WTC11 (cell line): ENCODE measurements at regions not wholly inside any gene's neighbourhood (a gene's known extent, or its start where the extent isn't known, plus 50 kb on each side); places are given as distances from the start of the nearest gene placed in this dataset.

Source experiments
- ATAC-seq: fragments of 200-7000 bp; cut with Tn5 transposase; 2 replicates; pipeline ENCODE4 v1.10.0; 2021; ENCODE audit warnings: mild to moderate bottlenecking, moderate library complexity
- CTCF ChIA-PET: fragments of 300-600 bp; sonication (Branson Sonifier 250); formaldehyde crosslinking; loops from one replicate; lab custom pipeline; 2021; ENCODE audit warnings: antibody characterized with exemption; lab: Charles Lee
- POLR2A ChIA-PET: fragments of 350-600 bp; sonication (Branson Sonifier 250); formaldehyde crosslinking; loops from one replicate; lab custom pipeline; 2021; ENCODE audit warnings: antibody characterized with exemption; lab: Charles Lee
- DNase-seq: peaks from one replicate; pipeline ENCODE4 v3.0.0; 2021; ENCODE audit warnings: low spot score
- H3K27ac Mint-ChIP-seq: 2 replicates; pipeline ENCODE4 v1.8.0; 2021; ENCODE audit warnings: mixed read lengths
- H3K27me3 Mint-ChIP-seq: 2 replicates; pipeline ENCODE4 v1.8.0; 2021; ENCODE audit warnings: low read depth, mild to moderate bottlenecking, moderate library complexity, mixed read lengths
- H3K36me3 Mint-ChIP-seq: 2 replicates; pipeline ENCODE4 v1.8.0; 2021; ENCODE audit warnings: mixed read lengths
- H3K4me1 Mint-ChIP-seq: 2 replicates; pipeline ENCODE4 v1.8.0; 2022; ENCODE audit warnings: mixed read lengths
- H3K4me3 Mint-ChIP-seq: 2 replicates; pipeline ENCODE4 v1.8.0; 2021; ENCODE audit warnings: mild to moderate bottlenecking, moderate library complexity, mixed read lengths
- H3K9me3 Mint-ChIP-seq: 2 replicates; pipeline ENCODE4 v1.8.0; 2021; ENCODE audit warnings: mixed read lengths
- CBFB ChIP-seq: sonication (generic); formaldehyde crosslinking; IDR thresholded peaks from 2 replicates; pipeline ENCODE4 v1.8.1; 2022; ENCODE audit warnings: mild to moderate bottlenecking, low read depth, missing genetic modification reagents
- FOXK1 ChIP-seq: sonication (generic); formaldehyde crosslinking; IDR thresholded peaks from 2 replicates; pipeline ENCODE4 v1.8.0; 2022; ENCODE audit warnings: mild to moderate bottlenecking, moderate library complexity, missing genetic modification reagents
- KAT7 ChIP-seq: sonication (generic); formaldehyde crosslinking; IDR thresholded peaks from 2 replicates; pipeline ENCODE4 v1.8.1; 2023; ENCODE audit warnings: missing genetic modification reagents, mild to moderate bottlenecking, borderline replicate concordance
- MXD4 ChIP-seq: fragments of 250-450 bp; sonication (Bioruptor Pico); IDR thresholded peaks from 2 replicates; pipeline ENCODE4 v1.8.0; 2021; ENCODE audit warnings: mild to moderate bottlenecking, moderate library complexity, borderline replicate concordance
- MYBL2 ChIP-seq: sonication (generic); formaldehyde crosslinking; IDR thresholded peaks from 2 replicates; pipeline ENCODE4 v1.8.1; 2023; ENCODE audit warnings: mild to moderate bottlenecking, moderate library complexity, missing genetic modification reagents
- NFYB ChIP-seq: sonication (generic); formaldehyde crosslinking; conservative IDR thresholded peaks from 2 replicates; pipeline ENCODE4 v1.8.0; 2022; ENCODE audit warnings: low read depth, missing genetic modification reagents
- NR3C1 ChIP-seq: sonication (generic); formaldehyde crosslinking; conservative IDR thresholded peaks from 2 replicates; pipeline ENCODE4 v1.8.1; 2023; ENCODE audit warnings: low read depth, mild to moderate bottlenecking, missing genetic modification reagents
- OVOL2 ChIP-seq: fragments of 250-450 bp; sonication (Bioruptor Pico); IDR thresholded peaks from 2 replicates; pipeline ENCODE4 v1.9.0; 2021; ENCODE audit warnings: mild to moderate bottlenecking, borderline replicate concordance
- PREB ChIP-seq: sonication (generic); formaldehyde crosslinking; IDR thresholded peaks from 2 replicates; pipeline ENCODE4 v1.8.1; 2022; ENCODE audit warnings: mild to moderate bottlenecking, missing genetic modification reagents, moderate library complexity, borderline replicate concordance
- PRRX2 ChIP-seq: fragments of 250-450 bp; sonication (Bioruptor Pico); IDR thresholded peaks from 2 replicates; pipeline ENCODE4 v1.8.0; 2021; ENCODE audit warnings: mild to moderate bottlenecking
- RELA ChIP-seq: sonication (generic); formaldehyde crosslinking; IDR thresholded peaks from 2 replicates; pipeline ENCODE4 v1.8.1; 2022; ENCODE audit warnings: missing genetic modification reagents, mild to moderate bottlenecking, borderline replicate concordance
- SMAD3 ChIP-seq: sonication (generic); formaldehyde crosslinking; IDR thresholded peaks from 2 replicates; pipeline ENCODE4 v1.8.0; 2022; ENCODE audit warnings: missing genetic modification reagents, mild to moderate bottlenecking, borderline replicate concordance
- SOX15 ChIP-seq: fragments of 250-450 bp; sonication (Bioruptor Pico); IDR thresholded peaks from 2 replicates; pipeline ENCODE4 v1.9.0; 2021; ENCODE audit warnings: mild to moderate bottlenecking
- TCF7 ChIP-seq: sonication (generic); formaldehyde crosslinking; IDR thresholded peaks from 2 replicates; pipeline ENCODE4 v1.8.0; 2022; ENCODE audit warnings: mild to moderate bottlenecking, low read depth, missing genetic modification reagents, moderate library complexity
- TP53 ChIP-seq: sonication (generic); formaldehyde crosslinking; IDR thresholded peaks from 2 replicates; pipeline ENCODE4 v1.8.1; 2023; ENCODE audit warnings: mild to moderate bottlenecking, missing genetic modification reagents
- ZBTB21 ChIP-seq: sonication (generic); formaldehyde crosslinking; IDR thresholded peaks from 2 replicates; pipeline ENCODE4 v1.8.1; 2023; ENCODE audit warnings: mild to moderate bottlenecking, missing genetic modification reagents, borderline replicate concordance
- ZNF121 ChIP-seq: sonication (generic); formaldehyde crosslinking; IDR thresholded peaks from 2 replicates; pipeline ENCODE4 v1.8.0; 2023; ENCODE audit warnings: missing genetic modification reagents
- ZNF138 ChIP-seq: sonication (generic); formaldehyde crosslinking; conservative IDR thresholded peaks from 2 replicates; pipeline ENCODE4 v1.8.1; 2022; ENCODE audit warnings: mild to moderate bottlenecking, moderate library complexity, missing genetic modification reagents
- ZNF219 ChIP-seq: sonication (generic); formaldehyde crosslinking; IDR thresholded peaks from 2 replicates; pipeline ENCODE4 v1.8.0; 2023; ENCODE audit warnings: missing genetic modification reagents, mild to moderate bottlenecking, borderline replicate concordance
- ZNF263 ChIP-seq: sonication (generic); formaldehyde crosslinking; IDR thresholded peaks from 2 replicates; pipeline ENCODE4 v1.8.1; 2022; ENCODE audit warnings: low read depth, mild to moderate bottlenecking, moderate library complexity, missing genetic modification reagents
- ZNF317 ChIP-seq: sonication (generic); formaldehyde crosslinking; IDR thresholded peaks from 2 replicates; pipeline ENCODE4 v1.8.1; 2023; ENCODE audit warnings: low read depth, mild to moderate bottlenecking, moderate library complexity, missing genetic modification reagents, borderline replicate concordance
- ZNF512 ChIP-seq: sonication (generic); formaldehyde crosslinking; IDR thresholded peaks from 2 replicates; pipeline ENCODE4 v1.8.1; 2022; ENCODE audit warnings: missing genetic modification reagents, borderline replicate concordance
- TF ChIP-seq, protein P1 (sequence below): sonication (generic); formaldehyde crosslinking; IDR thresholded peaks from 2 replicates; pipeline ENCODE4 v1.8.1; 2023; ENCODE audit warnings: mild to moderate bottlenecking, missing genetic modification reagents
- TF ChIP-seq, protein P2 (sequence below): fragments of 250-450 bp; sonication (Bioruptor Pico); IDR thresholded peaks from 2 replicates; pipeline ENCODE4 v2.1.2; 2022; ENCODE audit warnings: mild to moderate bottlenecking, moderate library complexity
- TF ChIP-seq, protein P3 (sequence below): fragments of 200-600 bp; IDR thresholded peaks from 2 replicates; pipeline ENCODE4 v1.8.0; 2022; ENCODE audit warnings: antibody characterized with exemption

GRCh38 chr17:16880121-16880842 is 91.6 kb downstream of the TNFRSF13B start:
- ChIA-PET POLR2A (no interaction called here), CTCF (no interaction called here)
- Mint-ChIP-seq H3K9me3 (peaks cover 7% of the 10 kb centered on the region; the same call in 1 of the 2 replicates), H3K4me3 (no peak overlapping the region), H3K4me1 (no peaks in the 10 kb centered on the region), H3K27me3 (no peaks in the 10 kb centered on the region), H3K27ac (no peak overlapping the region), H3K36me3 (no peaks in the 10 kb centered on the region)
- ATAC-seq, result peak; percentile 39; the same call in 1 of the 2 replicates
- TF ChIP-seq ZNF512 (CRISPR knock-in tag) (no peak), SOX15 (CRISPR knock-in tag) (no peak), NR3C1 (CRISPR knock-in tag) (no peak), ZNF219 (CRISPR knock-in tag) (no peak), ZNF121 (no peak), CBFB (CRISPR knock-in tag) (no peak), ZNF317 (CRISPR knock-in tag) (no peak), NFYB (CRISPR knock-in tag) (no peak), TP53 (CRISPR knock-in tag) (no peak), OVOL2 (no peak), RELA (CRISPR knock-in tag) (no peak), ZNF263 (CRISPR knock-in tag) (no peak)
- TF ChIP-seq, protein P1, sequence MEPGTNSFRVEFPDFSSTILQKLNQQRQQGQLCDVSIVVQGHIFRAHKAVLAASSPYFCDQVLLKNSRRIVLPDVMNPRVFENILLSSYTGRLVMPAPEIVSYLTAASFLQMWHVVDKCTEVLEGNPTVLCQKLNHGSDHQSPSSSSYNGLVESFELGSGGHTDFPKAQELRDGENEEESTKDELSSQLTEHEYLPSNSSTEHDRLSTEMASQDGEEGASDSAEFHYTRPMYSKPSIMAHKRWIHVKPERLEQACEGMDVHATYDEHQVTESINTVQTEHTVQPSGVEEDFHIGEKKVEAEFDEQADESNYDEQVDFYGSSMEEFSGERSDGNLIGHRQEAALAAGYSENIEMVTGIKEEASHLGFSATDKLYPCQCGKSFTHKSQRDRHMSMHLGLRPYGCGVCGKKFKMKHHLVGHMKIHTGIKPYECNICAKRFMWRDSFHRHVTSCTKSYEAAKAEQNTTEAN (CRISPR knock-in tag), result no peak
- no peak for DNase-seq

DNA sequence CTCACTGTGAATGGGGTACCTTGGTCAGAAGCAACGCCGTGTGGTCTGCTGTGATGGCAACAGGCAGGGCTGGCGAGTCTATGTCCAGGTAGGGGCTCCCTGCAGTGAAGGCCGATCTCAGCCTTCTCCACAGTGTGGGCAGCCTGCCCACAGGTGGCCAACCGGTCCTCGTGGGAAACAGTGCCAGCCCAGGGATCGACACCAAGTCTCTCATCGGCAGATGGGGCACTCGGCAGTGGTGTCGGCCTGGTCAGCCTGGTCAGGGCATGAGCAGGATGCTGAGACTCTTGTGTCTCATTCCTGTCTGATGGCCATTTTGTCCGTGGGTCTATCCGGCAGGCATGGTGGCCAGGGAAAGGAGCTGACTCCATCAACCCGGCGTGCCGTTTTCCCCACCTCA is 92.2 kb downstream of the TNFRSF13B start:
- CTCF ChIA-PET, result no interaction called here
- Mint-ChIP-seq H3K4me1 (no peaks in the 10 kb centered on the region), H3K27me3 (no peaks in the 10 kb centered on the region), H3K36me3 (no peaks in the 10 kb centered on the region), H3K27ac (no peak overlapping the region), H3K9me3 (peaks cover 7% of the 10 kb centered on the region; the same call in 1 of the 2 replicates), H3K4me3 (no peak overlapping the region)
- DNase-seq (no peak), ATAC-seq (no peak)
- POLR2A ChIA-PET, result no interaction called here
- TF ChIP-seq, protein P2, sequence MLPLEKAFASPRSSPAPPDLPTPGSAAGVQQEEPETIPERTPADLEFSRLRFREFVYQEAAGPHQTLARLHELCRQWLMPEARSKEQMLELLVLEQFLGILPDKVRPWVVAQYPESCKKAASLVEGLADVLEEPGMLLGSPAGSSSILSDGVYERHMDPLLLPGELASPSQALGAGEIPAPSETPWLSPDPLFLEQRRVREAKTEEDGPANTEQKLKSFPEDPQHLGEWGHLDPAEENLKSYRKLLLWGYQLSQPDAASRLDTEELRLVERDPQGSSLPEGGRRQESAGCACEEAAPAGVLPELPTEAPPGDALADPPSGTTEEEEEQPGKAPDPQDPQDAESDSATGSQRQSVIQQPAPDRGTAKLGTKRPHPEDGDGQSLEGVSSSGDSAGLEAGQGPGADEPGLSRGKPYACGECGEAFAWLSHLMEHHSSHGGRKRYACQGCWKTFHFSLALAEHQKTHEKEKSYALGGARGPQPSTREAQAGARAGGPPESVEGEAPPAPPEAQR (CRISPR knock-in tag), result no peak

- Mint-ChIP-seq H3K27me3 (no peaks in the 10 kb centered on the region), H3K36me3 (no peaks in the 10 kb centered on the region), H3K9me3 (peaks cover 7% of the 10 kb centered on the region; the same call in 1 of the 2 replicates), H3K27ac (no peak overlapping the region), H3K4me3 (no peak overlapping the region), H3K4me1 (no peaks in the 10 kb centered on the region)
- no peak for DNase-seq
- CTCF ChIA-PET, result interaction anchor here (1.0 kb wide), 1 partner anchor 289 kb away, joined by 3 read pairs; no protein-coding TSS in a partner anchor
- POLR2A ChIA-PET, result no interaction called here
- ATAC-seq, result no peak
- TF ChIP-seq MYBL2 (CRISPR knock-in tag) (no peak), MXD4 (CRISPR knock-in tag) (no peak), ZBTB21 (CRISPR knock-in tag) (no peak), NR3C1 (CRISPR knock-in tag) (no peak), PRRX2 (CRISPR knock-in tag) (no peak), KAT7 (CRISPR knock-in tag) (no peak), ZNF138 (CRISPR knock-in tag) (no peak), FOXK1 (no peak), TCF7 (no peak), PREB (CRISPR knock-in tag) (no peak), SMAD3 (CRISPR knock-in tag) (no peak)
- TF ChIP-seq, protein P3, sequence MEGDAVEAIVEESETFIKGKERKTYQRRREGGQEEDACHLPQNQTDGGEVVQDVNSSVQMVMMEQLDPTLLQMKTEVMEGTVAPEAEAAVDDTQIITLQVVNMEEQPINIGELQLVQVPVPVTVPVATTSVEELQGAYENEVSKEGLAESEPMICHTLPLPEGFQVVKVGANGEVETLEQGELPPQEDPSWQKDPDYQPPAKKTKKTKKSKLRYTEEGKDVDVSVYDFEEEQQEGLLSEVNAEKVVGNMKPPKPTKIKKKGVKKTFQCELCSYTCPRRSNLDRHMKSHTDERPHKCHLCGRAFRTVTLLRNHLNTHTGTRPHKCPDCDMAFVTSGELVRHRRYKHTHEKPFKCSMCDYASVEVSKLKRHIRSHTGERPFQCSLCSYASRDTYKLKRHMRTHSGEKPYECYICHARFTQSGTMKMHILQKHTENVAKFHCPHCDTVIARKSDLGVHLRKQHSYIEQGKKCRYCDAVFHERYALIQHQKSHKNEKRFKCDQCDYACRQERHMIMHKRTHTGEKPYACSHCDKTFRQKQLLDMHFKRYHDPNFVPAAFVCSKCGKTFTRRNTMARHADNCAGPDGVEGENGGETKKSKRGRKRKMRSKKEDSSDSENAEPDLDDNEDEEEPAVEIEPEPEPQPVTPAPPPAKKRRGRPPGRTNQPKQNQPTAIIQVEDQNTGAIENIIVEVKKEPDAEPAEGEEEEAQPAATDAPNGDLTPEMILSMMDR, result no peak
Observed at GRCh38 chr17:16878606-16879005, 93.3 kb downstream of the TNFRSF13B start.
